ENCODE measurements at regions not wholly inside any gene's neighbourhood (a gene's known extent, or its start where the extent isn't known, plus 50 kb on each side); places are given as distances from the start of the nearest gene placed in this dataset.

DNA sequence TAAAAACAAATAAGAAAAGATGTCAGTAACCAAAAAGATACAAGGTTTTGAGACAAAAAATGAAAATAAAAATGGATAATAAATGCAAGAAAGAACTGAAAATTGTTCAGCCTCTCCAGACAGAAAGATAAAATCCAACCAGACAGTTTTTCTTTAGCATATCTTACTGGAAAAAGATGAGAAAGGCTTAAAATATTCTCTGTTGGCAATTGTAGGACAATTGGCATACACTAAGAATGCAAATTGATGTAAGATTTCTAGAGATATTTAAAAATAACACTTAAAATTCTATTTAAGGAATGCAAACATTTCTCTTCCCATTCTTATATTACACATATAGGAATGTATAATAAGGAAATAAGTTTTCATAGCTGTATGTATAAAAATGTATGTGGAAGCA lies 590.6 kb downstream of the DSC3 start:
- Histone ChIP-seq H3K9ac (ENCODE audit: control insufficient read depth, extremely low read depth, insufficient read depth, low read length) (no peak overlapping the region), H3K4me1 (ENCODE audit: control insufficient read depth, extremely low read depth, insufficient read depth, low read length) (no peaks in the 10 kb centered on the region), H3K9me3 (ENCODE audit: control insufficient read depth, low read depth, low read length) (no peaks in the 10 kb centered on the region), H3K4me3 (ENCODE audit: control insufficient read depth in 2 of 3, extremely low read depth in 1 of 3, insufficient read depth in 2 of 3, low read depth in 1 of 3, low read length in 3 of 3) (no peak overlapping the region), H3K4me2 (ENCODE audit: control insufficient read depth, extremely low read depth, insufficient read depth, low read depth, low read length) (no peak overlapping the region), H2AFZ (ENCODE audit: control insufficient read depth, low read length) (no peak overlapping the region), H3K36me3 (ENCODE audit: control insufficient read depth in 2 of 2, extremely low read depth in 1 of 2, insufficient read depth in 2 of 2, low read length in 2 of 2) (no peaks in the 10 kb centered on the region), H3K9me1 (ENCODE audit: control insufficient read depth, extremely low read depth, insufficient read depth, low read length) (no peaks in the 10 kb centered on the region), H3K79me2 (ENCODE audit: control insufficient read depth, insufficient read depth, low read length) (no peaks in the 10 kb centered on the region), H3K27me3 (ENCODE audit: control insufficient read depth, extremely low read depth, insufficient read depth, low read length) (no peaks in the 10 kb centered on the region), H4K20me1 (ENCODE audit: control insufficient read depth, extremely low read depth, insufficient read depth, low read length) (no peaks in the 10 kb centered on the region), H3K27ac (ENCODE audit: control insufficient read depth, insufficient read depth, low read length) (no peak overlapping the region)
- TF ChIP-seq, protein P1, sequence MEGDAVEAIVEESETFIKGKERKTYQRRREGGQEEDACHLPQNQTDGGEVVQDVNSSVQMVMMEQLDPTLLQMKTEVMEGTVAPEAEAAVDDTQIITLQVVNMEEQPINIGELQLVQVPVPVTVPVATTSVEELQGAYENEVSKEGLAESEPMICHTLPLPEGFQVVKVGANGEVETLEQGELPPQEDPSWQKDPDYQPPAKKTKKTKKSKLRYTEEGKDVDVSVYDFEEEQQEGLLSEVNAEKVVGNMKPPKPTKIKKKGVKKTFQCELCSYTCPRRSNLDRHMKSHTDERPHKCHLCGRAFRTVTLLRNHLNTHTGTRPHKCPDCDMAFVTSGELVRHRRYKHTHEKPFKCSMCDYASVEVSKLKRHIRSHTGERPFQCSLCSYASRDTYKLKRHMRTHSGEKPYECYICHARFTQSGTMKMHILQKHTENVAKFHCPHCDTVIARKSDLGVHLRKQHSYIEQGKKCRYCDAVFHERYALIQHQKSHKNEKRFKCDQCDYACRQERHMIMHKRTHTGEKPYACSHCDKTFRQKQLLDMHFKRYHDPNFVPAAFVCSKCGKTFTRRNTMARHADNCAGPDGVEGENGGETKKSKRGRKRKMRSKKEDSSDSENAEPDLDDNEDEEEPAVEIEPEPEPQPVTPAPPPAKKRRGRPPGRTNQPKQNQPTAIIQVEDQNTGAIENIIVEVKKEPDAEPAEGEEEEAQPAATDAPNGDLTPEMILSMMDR (optimal IDR thresholded peaks at IDR 0.05 in 1 of 3, IDR thresholded peaks at IDR 0.05 in 1 of 3, conservative IDR thresholded peaks at IDR 0.05 in 1 of 3; ENCODE audit: extremely low read depth in 1 of 3, insufficient read depth in 2 of 3, low read length in 3 of 3): no peak
- TF ChIP-seq EZH2 (IDR thresholded peaks at IDR 0.05; ENCODE audit: low read length): no peak
- dilution Hi-C loops (cut with MboI; ENCODE audit: extremely low pct_ligation_motif_present, low sequenced_read_pairs): no loop called here
- FAIRE-seq (no peak), DNase-seq (ENCODE audit: low read depth, low spot score) (no peak)

DNA sequence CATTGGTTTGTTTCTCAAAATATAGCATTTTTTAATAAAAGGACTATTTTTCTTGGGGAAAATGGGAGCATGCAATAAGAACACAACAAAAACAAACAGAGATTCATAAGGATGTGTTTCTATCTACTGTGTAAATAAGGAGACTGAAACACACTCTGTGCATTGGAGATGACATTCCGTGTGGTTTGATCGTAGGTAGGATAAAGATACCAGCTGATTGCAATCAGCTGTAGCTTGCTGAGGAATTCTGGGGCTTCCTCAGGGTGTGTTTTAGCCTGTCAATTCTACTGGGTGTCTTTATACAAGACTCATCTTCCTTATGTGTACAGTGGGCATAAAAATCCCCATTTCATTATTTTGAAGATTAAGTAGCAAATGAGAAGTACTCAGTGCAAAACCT lies 591.6 kb downstream of the DSC3 start:
- no peaks in the 10 kb centered on the region for H3K27me3 ChIP-seq (ENCODE audit: control insufficient read depth, extremely low read depth, insufficient read depth, low read length)
- FAIRE-seq (no peak), DNase-seq (ENCODE audit: low read depth, low spot score) (no peak)
- no peaks in the 10 kb centered on the region for H3K36me3 ChIP-seq (ENCODE audit: control insufficient read depth in 2 of 2, extremely low read depth in 1 of 2, insufficient read depth in 2 of 2, low read length in 2 of 2)
- H3K4me1 ChIP-seq (ENCODE audit: control insufficient read depth, extremely low read depth, insufficient read depth, low read length): no peaks in the 10 kb centered on the region
- no peak for TF ChIP-seq EZH2 (IDR thresholded peaks at IDR 0.05; ENCODE audit: low read length)
- TF ChIP-seq, protein P1 (optimal IDR thresholded peaks at IDR 0.05 in 1 of 3, IDR thresholded peaks at IDR 0.05 in 1 of 3, conservative IDR thresholded peaks at IDR 0.05 in 1 of 3; ENCODE audit: extremely low read depth in 1 of 3, insufficient read depth in 2 of 3, low read length in 3 of 3): no peak
- no peak overlapping the region for H3K9ac ChIP-seq (ENCODE audit: control insufficient read depth, extremely low read depth, insufficient read depth, low read length)
- no peaks in the 10 kb centered on the region for H3K9me3 ChIP-seq (ENCODE audit: control insufficient read depth, low read depth, low read length)
- no peak overlapping the region for H2AFZ ChIP-seq (ENCODE audit: control insufficient read depth, low read length)
- dilution Hi-C loops (cut with MboI; ENCODE audit: extremely low pct_ligation_motif_present, low sequenced_read_pairs): no loop called here
- H3K79me2 ChIP-seq (ENCODE audit: control insufficient read depth, insufficient read depth, low read length): no peaks in the 10 kb centered on the region
- H3K27ac ChIP-seq (ENCODE audit: control insufficient read depth, insufficient read depth, low read length): no peak overlapping the region
- H4K20me1 ChIP-seq (ENCODE audit: control insufficient read depth, extremely low read depth, insufficient read depth, low read length): no peaks in the 10 kb centered on the region
- H3K4me2 ChIP-seq (ENCODE audit: control insufficient read depth, extremely low read depth, insufficient read depth, low read depth, low read length): no peak overlapping the region
- no peak overlapping the region for H3K4me3 ChIP-seq (ENCODE audit: control insufficient read depth in 2 of 3, extremely low read depth in 1 of 3, insufficient read depth in 2 of 3, low read depth in 1 of 3, low read length in 3 of 3)
- no peaks in the 10 kb centered on the region for H3K9me1 ChIP-seq (ENCODE audit: control insufficient read depth, extremely low read depth, insufficient read depth, low read length)

Data from keratinocyte (primary cell).